ENCODE measurements at regions not wholly inside any gene's neighbourhood (a gene's known extent, or its start where the extent isn't known, plus 50 kb on each side); places are given as distances from the start of the nearest gene placed in this dataset.
"Not testable (repeated sequence)": the region's sequence is repeated elsewhere in the genome, so short reads cannot be mapped to it uniquely, and the experiment has no call there.

- H3K4me1 Mint-ChIP-seq; POLR2A ChIA-PET; H3K36me3 Mint-ChIP-seq (ENCODE audit: low read depth); H3K27me3 Mint-ChIP-seq; H3K4me3 Mint-ChIP-seq; H3K27ac Mint-ChIP-seq; DNase-seq; H3K9me3 Mint-ChIP-seq; CTCF ChIA-PET: not testable (repeated sequence)
Measured at GRCh38 chr7:121712961-121713360, 160.0 kb upstream of the PTPRZ1 start.

- DNase-seq, result no peak
- H3K4me3 Mint-ChIP-seq, result no peak overlapping the region
- no peaks in the 10 kb centered on the region for H3K36me3 Mint-ChIP-seq (ENCODE audit: low read depth)
- H3K9me3 Mint-ChIP-seq, result no peaks in the 10 kb centered on the region
- H3K27ac Mint-ChIP-seq, result no peak overlapping the region
- H3K27me3 Mint-ChIP-seq, result no peaks in the 10 kb centered on the region
- ChIA-PET POLR2A (no interaction called here), CTCF (no interaction called here)
- H3K4me1 Mint-ChIP-seq, result no peaks in the 10 kb centered on the region
Measured at GRCh38 chr7:121697731-121698316, 175.1 kb upstream of the PTPRZ1 start.

- ChIA-PET POLR2A (no interaction called here), CTCF (no interaction called here)
- Mint-ChIP-seq H3K27ac (no peak overlapping the region), H3K36me3 (ENCODE audit: low read depth) (no peaks in the 10 kb centered on the region), H3K4me3 (no peak overlapping the region), H3K4me1 (no peaks in the 10 kb centered on the region), H3K9me3 (no peaks in the 10 kb centered on the region), H3K27me3 (no peaks in the 10 kb centered on the region)
- no peak for DNase-seq
Measured at GRCh38 chr7:121696954-121697353, 176.0 kb upstream of the PTPRZ1 start.

DNA sequence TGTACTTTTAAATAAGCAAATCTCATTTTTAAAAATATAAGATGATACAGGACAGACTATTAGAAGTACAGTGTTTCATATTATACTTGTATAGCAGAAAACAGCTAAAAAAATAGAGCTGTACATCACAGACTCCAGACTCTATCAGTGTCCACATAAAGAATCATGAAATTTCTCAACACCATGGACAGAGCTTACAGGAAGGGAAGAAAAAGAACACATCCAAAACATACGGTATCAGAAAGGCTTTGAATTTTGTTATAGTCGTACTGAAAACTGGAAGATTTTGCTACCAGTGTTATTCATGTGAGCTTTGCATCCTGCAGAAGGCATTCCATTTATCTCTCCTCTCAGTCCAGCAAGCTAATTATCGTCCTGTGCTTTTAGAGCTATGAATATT, 183.2 kb upstream of the PTPRZ1 start:
- H3K36me3 Mint-ChIP-seq (ENCODE audit: low read depth), result no peaks in the 10 kb centered on the region
- CTCF ChIA-PET, result no interaction called here
- POLR2A ChIA-PET, result no interaction called here
- no peak for DNase-seq
- H3K4me1 Mint-ChIP-seq, result no peaks in the 10 kb centered on the region
- H3K27ac Mint-ChIP-seq, result no peak overlapping the region
- no peaks in the 10 kb centered on the region for H3K27me3 Mint-ChIP-seq
- H3K4me3 Mint-ChIP-seq, result no peak overlapping the region
- H3K9me3 Mint-ChIP-seq, result no peaks in the 10 kb centered on the region

DNA sequence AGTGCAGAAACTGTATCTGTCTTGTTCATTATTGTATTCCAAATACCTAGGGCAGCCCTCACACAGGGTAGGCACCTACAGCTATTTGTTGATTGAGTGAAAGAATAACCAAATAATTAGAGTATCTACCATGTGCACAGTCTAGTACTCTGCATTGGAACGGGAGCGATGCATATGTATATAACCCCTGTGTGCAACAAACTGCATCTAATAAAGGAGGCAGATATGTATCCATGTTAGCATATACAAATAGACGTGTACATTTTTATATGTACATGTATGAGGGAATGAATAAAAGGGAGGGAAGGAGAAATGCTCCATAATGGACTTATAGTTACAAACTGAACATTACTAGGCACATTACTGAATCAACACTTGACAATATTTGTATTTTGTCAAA, 191.3 kb upstream of the PTPRZ1 start:
- no peaks in the 10 kb centered on the region for H3K9me3 Mint-ChIP-seq
- no peak for DNase-seq
- H3K4me1 Mint-ChIP-seq, result no peaks in the 10 kb centered on the region
- ChIA-PET POLR2A (no interaction called here), CTCF (no interaction called here)
- H3K36me3 Mint-ChIP-seq (ENCODE audit: low read depth), result no peaks in the 10 kb centered on the region
- no peak overlapping the region for H3K27ac Mint-ChIP-seq
- H3K4me3 Mint-ChIP-seq, result no peak overlapping the region
- H3K27me3 Mint-ChIP-seq, result no peaks in the 10 kb centered on the region

DNA sequence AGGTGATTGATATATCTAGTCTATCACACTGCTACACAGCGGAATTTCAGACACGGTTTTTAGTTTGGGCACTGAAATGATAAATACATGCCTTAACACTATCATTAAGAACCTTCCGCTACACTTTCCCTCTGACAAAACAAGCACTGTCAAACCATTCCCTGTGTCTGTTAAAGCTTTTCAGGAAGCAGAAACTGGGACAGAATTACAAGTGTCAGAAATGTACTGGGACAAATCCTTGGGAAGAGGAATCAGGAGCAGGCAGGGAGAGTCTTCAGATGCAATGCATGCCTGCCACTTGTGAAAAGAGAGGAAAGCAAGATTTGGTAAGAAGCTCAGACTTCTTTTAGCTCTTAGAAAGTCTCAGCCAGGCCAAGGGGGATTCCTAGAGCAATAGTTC, 196.8 kb upstream of the PTPRZ1 start:
- POLR2A ChIA-PET, result no interaction called here
- Mint-ChIP-seq H3K4me1 (no peaks in the 10 kb centered on the region), H3K9me3 (no peaks in the 10 kb centered on the region), H3K36me3 (ENCODE audit: low read depth) (no peaks in the 10 kb centered on the region), H3K4me3 (no peak overlapping the region), H3K27me3 (no peaks in the 10 kb centered on the region), H3K27ac (no peak overlapping the region)
- CTCF ChIA-PET, result no interaction called here
- DNase-seq, result no peak

DNA sequence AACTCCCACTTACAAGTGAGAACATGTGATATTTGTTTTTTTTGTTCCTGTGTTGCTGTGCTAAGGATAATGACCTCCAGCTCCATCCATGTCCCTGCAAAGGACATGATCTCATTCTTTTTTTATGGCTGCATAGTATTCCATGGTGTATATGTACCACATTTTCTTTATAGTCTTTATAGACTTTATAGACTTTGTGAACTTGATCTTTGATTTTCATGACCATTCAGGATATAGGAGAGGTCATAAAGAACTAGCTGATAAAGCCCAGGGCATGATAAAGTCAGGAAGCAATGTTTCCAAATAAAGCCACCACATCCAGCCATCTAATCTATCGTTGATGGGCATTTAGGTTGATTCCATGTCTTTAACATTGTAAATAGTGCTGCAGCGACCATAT, 198.5 kb upstream of the PTPRZ1 start:
- DNase-seq; H3K36me3 Mint-ChIP-seq (ENCODE audit: low read depth); POLR2A ChIA-PET; CTCF ChIA-PET; H3K27ac Mint-ChIP-seq; H3K4me1 Mint-ChIP-seq; H3K4me3 Mint-ChIP-seq; H3K27me3 Mint-ChIP-seq; H3K9me3 Mint-ChIP-seq: not testable (repeated sequence)

- no peak overlapping the region for H3K27ac Mint-ChIP-seq
- POLR2A ChIA-PET, result no interaction called here
- H3K27me3 Mint-ChIP-seq, result no peaks in the 10 kb centered on the region
- no peaks in the 10 kb centered on the region for H3K9me3 Mint-ChIP-seq
- DNase-seq, result no peak
- CTCF ChIA-PET, result no interaction called here
- H3K36me3 Mint-ChIP-seq (ENCODE audit: low read depth), result no peaks in the 10 kb centered on the region
- no peaks in the 10 kb centered on the region for H3K4me1 Mint-ChIP-seq
- H3K4me3 Mint-ChIP-seq, result no peak overlapping the region
Measured at GRCh38 chr7:121669144-121669543, 203.8 kb upstream of the PTPRZ1 start.

GRCh38 chr7:121666306-121666705, 206.7 kb upstream of the PTPRZ1 start:
- POLR2A ChIA-PET, result no interaction called here
- Mint-ChIP-seq H3K27ac (no peak overlapping the region), H3K36me3 (ENCODE audit: low read depth) (no peaks in the 10 kb centered on the region), H3K9me3 (no peaks in the 10 kb centered on the region), H3K4me1 (no peaks in the 10 kb centered on the region), H3K27me3 (no peaks in the 10 kb centered on the region), H3K4me3 (no peak overlapping the region)
- CTCF ChIA-PET, result no interaction called here
- DNase-seq, result no peak

DNA sequence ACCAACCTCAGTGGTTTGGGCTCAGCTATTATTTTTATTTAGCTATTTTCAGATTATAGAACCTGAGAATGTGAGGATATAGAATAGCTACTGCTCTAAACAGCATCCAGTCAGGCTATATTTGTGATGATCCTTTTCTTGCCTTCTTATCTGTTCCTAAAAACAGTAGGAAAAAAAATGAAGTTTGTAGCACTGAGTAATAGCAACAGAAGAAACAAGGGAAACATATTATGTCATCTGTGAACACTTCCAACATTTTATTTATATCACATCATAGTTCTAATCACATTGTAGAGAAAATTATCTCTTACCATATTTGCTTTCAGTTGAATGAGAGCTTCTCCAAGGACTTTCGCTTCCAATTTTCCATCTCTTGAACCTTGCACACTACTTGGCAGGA, 229.6 kb upstream of the PTPRZ1 start:
- H3K4me1 Mint-ChIP-seq, result no peaks in the 10 kb centered on the region
- POLR2A ChIA-PET, result no interaction called here
- H3K36me3 Mint-ChIP-seq (ENCODE audit: low read depth), result no peaks in the 10 kb centered on the region
- H3K4me3 Mint-ChIP-seq, result no peak overlapping the region
- DNase-seq, result no peak
- H3K27me3 Mint-ChIP-seq, result no peaks in the 10 kb centered on the region
- H3K9me3 Mint-ChIP-seq, result no peaks in the 10 kb centered on the region
- no peak overlapping the region for H3K27ac Mint-ChIP-seq
- CTCF ChIA-PET, result no interaction called here

DNA sequence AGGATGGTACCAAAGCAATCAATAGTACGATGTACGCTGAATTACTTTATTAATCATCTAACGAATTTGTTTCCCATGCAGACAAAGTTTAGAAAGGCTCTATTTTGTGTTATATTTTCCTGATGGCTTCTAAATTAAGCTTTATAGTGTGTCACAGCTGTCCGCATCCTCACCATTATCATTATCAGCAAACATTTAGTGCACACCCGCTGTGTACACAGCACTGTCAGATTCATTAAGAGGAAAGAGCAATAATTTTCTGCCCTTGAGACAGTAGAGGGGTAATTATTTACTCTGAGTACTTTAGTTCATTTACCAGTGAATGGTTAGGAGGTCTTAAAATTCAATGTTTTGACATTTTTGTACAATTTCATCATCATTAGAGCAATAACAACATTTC, 233.3 kb upstream of the PTPRZ1 start:
- no peak for DNase-seq
- no peaks in the 10 kb centered on the region for H3K4me1 Mint-ChIP-seq
- H3K36me3 Mint-ChIP-seq (ENCODE audit: low read depth), result no peaks in the 10 kb centered on the region
- no peaks in the 10 kb centered on the region for H3K9me3 Mint-ChIP-seq
- H3K4me3 Mint-ChIP-seq, result no peak overlapping the region
- POLR2A ChIA-PET, result no interaction called here
- no peaks in the 10 kb centered on the region for H3K27me3 Mint-ChIP-seq
- no peak overlapping the region for H3K27ac Mint-ChIP-seq
- CTCF ChIA-PET, result no interaction called here

GRCh38 chr7:121638286-121638685, 234.7 kb upstream of the PTPRZ1 start:
- ChIA-PET POLR2A (no interaction called here), CTCF (no interaction called here)
- Mint-ChIP-seq H3K27ac (no peak overlapping the region), H3K4me3 (no peak overlapping the region), H3K4me1 (no peaks in the 10 kb centered on the region), H3K27me3 (no peaks in the 10 kb centered on the region), H3K9me3 (no peaks in the 10 kb centered on the region), H3K36me3 (ENCODE audit: low read depth) (no peaks in the 10 kb centered on the region)
- no peak for DNase-seq

GRCh38 chr7:121634356-121634755, 238.2 kb upstream of the FAM3C start:
- H3K9me3 Mint-ChIP-seq, result no peaks in the 10 kb centered on the region
- H3K4me3 Mint-ChIP-seq, result no peak overlapping the region
- H3K4me1 Mint-ChIP-seq, result no peaks in the 10 kb centered on the region
- ChIA-PET POLR2A (no interaction called here), CTCF (no interaction called here)
- no peak overlapping the region for H3K27ac Mint-ChIP-seq
- no peak for DNase-seq
- no peaks in the 10 kb centered on the region for H3K27me3 Mint-ChIP-seq
- no peaks in the 10 kb centered on the region for H3K36me3 Mint-ChIP-seq (ENCODE audit: low read depth)

DNA sequence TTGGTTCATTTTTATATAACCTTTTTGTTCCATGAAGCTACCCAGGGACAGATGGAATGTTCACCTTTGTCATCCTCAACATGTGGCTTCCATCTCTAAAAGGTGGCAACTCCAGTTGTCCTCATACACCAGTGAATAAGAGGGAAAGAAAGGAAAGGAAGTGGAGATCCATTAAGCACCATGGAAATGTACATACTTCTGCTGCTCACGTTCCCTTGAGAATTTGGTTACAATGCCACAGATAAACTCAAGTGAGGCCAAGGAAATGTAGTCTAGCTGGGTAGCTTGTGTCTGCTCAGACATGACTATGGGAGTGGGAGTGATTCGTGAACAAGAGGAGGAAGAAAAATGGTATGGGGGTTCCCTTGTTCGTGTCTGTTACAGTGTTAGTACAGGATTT, 237.1 kb upstream of the FAM3C start:
- ChIA-PET POLR2A (no interaction called here), CTCF (no interaction called here)
- Mint-ChIP-seq H3K27ac (no peak overlapping the region), H3K9me3 (no peaks in the 10 kb centered on the region), H3K4me1 (no peaks in the 10 kb centered on the region), H3K36me3 (ENCODE audit: low read depth) (no peaks in the 10 kb centered on the region), H3K4me3 (no peak overlapping the region), H3K27me3 (no peaks in the 10 kb centered on the region)
- no peak for DNase-seq

- no peak for DNase-seq
- ChIA-PET CTCF (no interaction called here), POLR2A (no interaction called here)
- Mint-ChIP-seq H3K27ac (no peak overlapping the region), H3K27me3 (no peaks in the 10 kb centered on the region), H3K4me3 (no peak overlapping the region), H3K36me3 (ENCODE audit: low read depth) (no peaks in the 10 kb centered on the region), H3K4me1 (no peaks in the 10 kb centered on the region), H3K9me3 (no peaks in the 10 kb centered on the region)
Measured at GRCh38 chr7:121624958-121625357, 228.8 kb upstream of the FAM3C start.
